GM18519 (cell line): ENCODE measurements at regions not wholly inside any gene's neighbourhood (a gene's known extent, or its start where the extent isn't known, plus 50 kb on each side); places are given as distances from the start of the nearest gene placed in this dataset.
"Not testable (repeated sequence)": the region's sequence is repeated elsewhere in the genome, so short reads cannot be mapped to it uniquely, and the experiment has no call there.

ENCODE experiments used
- ATAC-seq: cut with Tn5 transposase; IDR thresholded peaks from one replicate; pipeline ENCODE4 v1.9.1; 2021; ENCODE audit warnings: mild to moderate bottlenecking, moderate library complexity; ENCODE audit not compliant: unreplicated experiment, low FRiP score

DNA sequence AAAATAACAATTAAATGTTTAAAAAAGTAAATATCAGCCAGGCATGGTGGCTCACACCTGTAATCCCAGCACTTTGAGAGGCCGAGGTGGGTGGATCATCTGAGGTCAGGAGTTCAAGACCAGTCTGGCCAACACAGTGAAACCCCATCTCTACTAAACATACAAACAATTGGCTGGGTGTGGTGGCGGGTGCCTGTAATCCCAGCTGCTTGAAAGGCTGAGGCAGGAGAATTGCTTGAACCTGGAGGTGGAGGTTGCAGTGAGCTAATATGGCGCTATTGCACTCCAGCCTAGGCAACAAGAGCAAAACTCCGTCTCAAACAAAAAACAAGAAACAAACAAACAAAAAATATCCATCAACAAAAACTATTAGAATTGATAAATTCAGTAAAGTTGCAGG is 77.5 kb downstream of the SNX5 start:
- ATAC-seq, result not testable (repeated sequence)

DNA sequence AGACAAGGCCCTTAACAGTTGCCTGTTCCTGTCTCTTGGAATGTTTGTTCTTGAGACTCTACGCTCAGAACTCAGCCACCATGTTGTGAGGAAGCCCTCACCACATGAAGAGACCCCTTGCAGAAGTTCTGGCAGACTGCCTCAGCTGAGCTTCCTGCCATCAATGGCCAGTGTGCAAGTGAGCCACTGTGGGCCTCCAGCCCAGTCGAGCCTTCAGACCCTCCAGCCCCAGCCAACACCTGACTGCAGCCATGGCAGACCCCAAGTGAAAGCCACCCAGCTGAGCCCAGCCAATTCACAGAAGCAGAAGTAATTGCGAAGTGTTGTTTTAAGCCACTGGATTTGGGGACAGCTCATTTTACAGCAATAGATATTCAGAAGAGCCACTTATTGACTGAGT is 78.3 kb downstream of the SNX5 start:
- ATAC-seq, result no peak

- no peak for ATAC-seq
Measured at GRCh38 chr20:17889226-17889625, 79.4 kb downstream of the SNX5 start.

DNA sequence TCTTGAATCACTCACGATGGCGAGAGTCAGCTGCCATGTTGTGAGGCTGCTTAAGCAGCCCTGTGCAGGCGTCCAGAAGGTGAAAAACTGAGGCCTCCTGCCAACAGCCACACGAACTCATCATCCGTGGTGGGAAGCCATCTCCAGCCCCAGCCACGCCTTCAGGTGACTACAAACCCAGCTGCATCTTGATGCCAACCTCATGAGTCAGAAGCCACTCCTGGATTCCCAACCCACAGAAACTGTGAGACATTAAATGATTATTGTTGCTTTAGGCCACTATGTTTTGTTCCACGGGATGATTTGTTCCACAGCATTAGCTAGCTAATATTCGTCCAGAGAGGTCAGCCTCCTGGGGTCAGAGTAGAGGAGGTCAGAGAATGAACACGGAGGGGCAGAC is 80.5 kb downstream of the SNX5 start:
- ATAC-seq, result no peak

DNA sequence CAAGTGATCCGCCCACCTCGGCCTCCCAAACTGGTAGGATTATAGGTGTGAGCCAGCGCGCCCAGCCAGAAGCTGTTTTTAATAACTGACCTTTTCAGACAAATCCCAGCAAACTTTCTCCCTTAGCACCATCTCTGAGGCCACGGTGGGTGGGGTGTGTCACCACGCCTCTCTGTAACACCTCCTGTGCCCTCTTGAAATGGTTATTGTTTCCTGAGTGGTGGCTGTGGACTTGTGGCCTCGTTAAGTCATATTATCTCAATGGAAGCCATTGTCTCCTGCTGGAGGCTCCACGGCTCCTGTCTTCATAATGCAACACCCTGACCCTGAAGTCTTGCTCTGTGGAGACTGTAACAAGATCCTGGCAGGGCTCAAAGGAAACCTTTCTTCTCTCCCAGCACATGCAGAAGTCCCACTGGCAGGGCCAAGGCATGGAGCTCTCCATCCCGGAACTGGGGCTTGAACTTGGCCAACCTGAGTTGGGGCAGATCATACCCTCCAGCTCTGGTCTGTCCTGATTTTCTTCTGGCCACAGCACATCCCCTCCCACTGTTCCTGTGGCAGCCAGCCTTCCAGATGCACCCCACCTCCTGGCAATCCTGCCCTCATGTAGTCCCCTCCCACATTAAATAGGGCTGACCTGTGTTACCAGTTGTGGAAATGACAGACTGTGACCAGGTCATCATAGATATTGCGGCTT is 81.1 kb downstream of the SNX5 start:
- ATAC-seq, result no peak

- no peak for ATAC-seq
Measured at GRCh38 chr20:17885544-17885943, 83.0 kb downstream of the SNX5 start.

DNA sequence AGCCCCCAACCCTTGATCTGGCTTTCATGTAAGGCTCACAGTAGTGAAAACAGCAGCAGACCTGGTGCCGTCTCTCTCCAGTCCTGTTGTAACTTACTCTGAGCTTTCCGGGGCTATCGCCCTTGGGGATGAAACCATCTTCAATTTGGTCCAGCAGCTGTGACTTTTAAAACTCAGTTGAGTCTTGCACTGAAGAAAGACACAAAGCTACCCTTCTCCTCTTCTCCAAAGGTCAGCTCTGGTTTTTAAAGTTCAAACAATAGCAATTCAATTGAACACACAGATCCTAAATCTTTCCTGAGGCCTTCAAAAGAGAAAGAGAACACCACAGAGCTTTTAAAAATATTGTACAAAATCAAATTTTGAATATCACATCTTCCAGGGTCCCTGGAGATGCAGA is 83.5 kb downstream of the SNX5 start:
- no peak for ATAC-seq

GRCh38 chr20:17884307-17885003 is 84.1 kb downstream of the SNX5 start:
- no peak for ATAC-seq

- ATAC-seq, result no peak
Measured at GRCh38 chr20:17883592-17884306, 84.8 kb downstream of the SNX5 start.

GRCh38 chr20:17882834-17883591 is 85.6 kb downstream of the SNX5 start:
- ATAC-seq, result no peak

DNA sequence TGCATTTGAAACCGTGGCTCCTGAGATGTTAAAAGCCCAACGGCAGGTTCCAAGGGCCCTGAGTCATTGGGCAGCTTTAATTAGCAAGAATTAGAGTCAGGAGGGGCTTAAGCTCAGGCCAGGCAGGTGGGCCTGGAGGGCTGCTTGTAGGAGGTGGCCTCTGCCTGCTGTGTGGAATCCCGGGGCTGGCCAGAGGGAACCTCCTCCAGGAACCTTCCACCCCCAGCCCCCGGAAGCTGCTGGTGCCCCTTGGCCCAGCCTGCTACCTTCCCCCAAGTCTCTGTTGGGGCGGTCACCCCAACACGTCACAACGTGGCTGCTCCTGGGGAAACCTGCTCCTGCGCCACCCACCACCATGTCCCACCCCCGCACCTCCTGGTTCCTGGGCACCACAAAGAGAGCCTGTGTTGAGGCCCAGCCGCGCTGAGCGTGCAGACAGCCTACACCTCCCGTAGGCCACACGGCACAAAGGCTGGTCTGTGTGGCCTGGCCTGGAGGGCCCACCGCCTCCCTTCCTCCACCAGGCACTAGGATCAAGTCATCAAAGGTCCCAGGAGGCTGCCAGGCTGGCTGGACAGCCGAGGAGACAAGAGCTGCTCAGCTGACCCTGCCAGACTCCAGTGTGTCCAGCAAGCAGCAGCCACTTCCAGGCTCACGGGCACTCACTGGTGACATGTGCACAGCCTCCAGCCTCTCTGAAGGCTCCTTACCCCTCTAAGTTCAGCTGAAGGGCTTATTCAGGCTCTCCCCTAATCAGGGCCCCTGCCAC is 86.3 kb downstream of the SNX5 start:
- ATAC-seq, result no peak

GRCh38 chr20:17881741-17882064 is 86.9 kb downstream of the SNX5 start:
- no peak for ATAC-seq

- ATAC-seq, result no peak
Measured at GRCh38 chr20:17878912-17879602, 89.5 kb downstream of the SNX5 start.

- ATAC-seq, result no peak
Measured at GRCh38 chr20:17878069-17878911, 90.3 kb downstream of the SNX5 start.

GRCh38 chr20:17875981-17876385 is 92.6 kb downstream of the SNX5 start:
- ATAC-seq, result no peak

DNA sequence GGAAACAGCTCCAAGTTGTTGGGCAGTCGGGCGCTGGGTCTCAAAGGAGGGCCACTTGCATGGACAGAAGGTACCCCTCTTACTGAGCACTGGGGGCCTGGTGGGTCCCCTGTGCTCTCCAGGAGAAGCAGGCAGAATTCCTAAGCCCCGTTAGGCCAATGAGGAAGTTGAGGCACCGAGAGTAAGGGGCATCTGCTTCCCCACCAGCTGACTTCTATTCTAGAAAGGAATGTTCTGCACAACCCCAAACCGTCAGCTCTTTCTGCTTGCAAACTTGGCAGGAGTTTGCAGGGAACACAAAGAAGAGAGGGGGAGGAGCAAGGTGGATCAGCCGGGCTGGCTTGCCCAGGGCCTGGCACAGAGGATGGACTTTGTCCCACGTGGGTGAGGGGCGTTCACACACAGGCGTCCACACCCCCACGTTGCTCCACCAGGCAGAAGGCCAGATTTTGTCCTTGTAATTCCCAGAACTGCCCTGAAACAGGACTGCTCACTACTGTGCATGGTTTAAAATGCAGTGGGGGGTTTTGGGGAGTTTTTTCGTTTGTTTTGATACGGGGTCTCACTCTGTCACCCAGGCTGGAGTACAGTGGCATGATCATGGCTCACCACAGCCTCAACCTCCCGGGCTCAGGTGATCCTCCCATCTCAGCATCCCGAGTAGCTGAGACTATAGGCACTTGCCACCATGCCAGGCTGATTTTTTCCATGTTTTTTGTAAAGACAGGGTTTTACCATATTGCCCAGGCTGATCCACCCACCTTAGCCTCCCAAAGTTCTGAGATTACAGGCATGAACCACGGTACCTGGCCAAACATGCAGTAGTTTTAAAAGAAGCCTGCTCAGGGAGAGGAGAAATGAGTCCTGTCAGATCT is 93.3 kb downstream of the SNX5 start:
- no peak for ATAC-seq

DNA sequence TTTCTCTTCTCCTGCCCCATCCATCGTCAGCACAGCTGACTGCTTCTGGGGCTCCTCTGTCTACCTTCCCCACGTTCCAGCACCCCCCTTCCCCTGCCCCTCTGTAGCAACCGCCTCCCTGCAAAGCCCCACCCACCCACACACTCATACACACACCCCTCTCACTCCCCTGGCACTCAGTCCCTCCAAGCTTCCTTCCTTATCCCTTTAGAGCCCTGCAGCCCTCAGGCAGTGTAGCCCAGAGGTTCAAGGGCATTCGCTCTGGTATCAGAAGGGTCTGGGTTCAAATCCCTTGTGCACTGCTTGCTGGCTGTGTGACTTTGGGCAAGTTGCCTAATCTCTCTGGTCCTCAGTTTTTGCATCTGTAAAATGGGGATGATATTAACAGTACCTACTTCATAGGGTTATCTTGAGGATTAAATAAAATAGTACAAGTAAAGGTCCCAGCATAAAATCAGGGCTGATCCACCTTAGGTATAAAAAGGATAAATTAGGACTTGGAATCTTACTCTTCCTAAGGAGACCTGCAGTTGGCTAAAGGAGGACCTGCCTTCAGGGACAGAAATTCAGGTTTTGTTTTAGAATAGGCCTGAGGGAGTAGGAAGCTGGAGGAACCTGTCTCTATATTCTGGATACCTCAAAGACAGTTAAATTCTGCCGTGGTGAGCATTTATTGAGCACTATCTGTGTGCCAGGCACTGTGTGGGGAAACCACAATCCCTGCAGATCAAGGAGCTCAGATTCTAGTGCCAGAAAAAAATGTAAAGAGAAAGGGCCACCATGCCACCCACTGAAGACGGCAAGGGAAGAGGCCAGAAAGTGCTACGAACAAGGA is 94.1 kb downstream of the SNX5 start:
- no peak for ATAC-seq
